Breast epithelium (tissue), 4 donors: ENCODE measurements at regions not wholly inside any gene's neighbourhood (a gene's known extent, or its start where the extent isn't known, plus 50 kb on each side); places are given as distances from the start of the nearest gene placed in this dataset.

ENCODE experiments used
- DNase-seq, 2 donors: peaks; one replicate each; pipeline ENCODE4 v3.0.0-alpha.2; 2019; ENCODE audit warnings: low spot score in 2 of 2
- H3K27ac ChIP-seq, 2 donors: fragments of 200-600 bp; sonication (generic) in 1 of 2; one replicate each; pipeline ENCODE4 v1.5.1; 2016 to 2019; ENCODE audit warnings: mild to moderate bottlenecking in 1 of 2
- H3K27me3 ChIP-seq, 2 donors: fragments of 200-600 bp; sonication (generic) in 1 of 2; one replicate each; pipeline versions ENCODE4 v1.5.1 to v1.6.0; 2017 to 2019; ENCODE audit warnings: control low read depth in 1 of 2, mild to moderate bottlenecking in 1 of 2
- H3K36me3 ChIP-seq: fragments of 200-600 bp; one replicate; pipeline ENCODE4 v1.5.1; 2019
- H3K4me1 ChIP-seq, 2 donors: fragments of 200-600 bp; sonication (generic); one replicate each; pipeline ENCODE4 v1.5.1; 2016 to 2019; ENCODE audit warnings: control low read depth in 1 of 2
- H3K4me3 ChIP-seq, 3 donors: fragments of 200-600 bp; sonication (generic); 1 replicate in 2 of 3; 2 replicates in 1 of 3; pipeline ENCODE4 v1.5.1; 2016 to 2019; ENCODE audit warnings: mild to moderate bottlenecking in 3 of 3, moderate library complexity in 2 of 3
- H3K9me3 ChIP-seq, 2 donors: fragments of 200-600 bp; sonication (generic) in 1 of 2; one replicate each; pipeline ENCODE4 v1.5.1; 2016 to 2019; ENCODE audit warnings: control low read depth in 1 of 2
- CTCF ChIP-seq, 3 donors: fragments of 450-650 bp; IDR thresholded peaks; one replicate each; pipeline ENCODE4 v1.5.1; 2016 to 2017; ENCODE audit warnings: antibody characterized with exemption in 3 of 3, mild to moderate bottlenecking in 3 of 3, moderate library complexity in 3 of 3
- POLR2A ChIP-seq: fragments of 450-650 bp; IDR thresholded peaks from one replicate; pipeline ENCODE4 v1.6.1; 2016; ENCODE audit warnings: antibody characterized with exemption, mild to moderate bottlenecking, moderate library complexity
- POLR2AphosphoS5 ChIP-seq, 3 donors: sonication (generic); formaldehyde crosslinking; IDR thresholded peaks; one replicate each; pipeline ENCODE4 v1.6.1; 2017; ENCODE audit warnings: antibody characterized with exemption in 3 of 3
- intact Hi-C: fragments of 100-400 bp; cut with DNase I; formaldehyde crosslinking; loops from one replicate; pipeline ENCODE4 v1.15.1; 2023; ENCODE audit warnings: low total_unique reads

GRCh38 chr6:12221856-12222255, 68.3 kb upstream of the EDN1 start:
- no peak overlapping the region for H3K27ac ChIP-seq
- intact Hi-C loops, result no loop called here
- TF ChIP-seq POLR2A (no peak), CTCF (IDR thresholded peaks at IDR 0.05) (no peak), POLR2AphosphoS5 (IDR thresholded peaks at IDR 0.05) (no peak)
- no peaks in the 10 kb centered on the region for H3K36me3 ChIP-seq
- no peaks in the 10 kb centered on the region for H3K4me1 ChIP-seq
- no peaks in the 10 kb centered on the region for H3K27me3 ChIP-seq
- DNase-seq, result no peak
- no peak overlapping the region for H3K4me3 ChIP-seq
- H3K9me3 ChIP-seq, result peaks cover 0 to 3% of the 10 kb centered on the region in 2 donors

GRCh38 chr6:12222405-12223366, 67.5 kb upstream of the EDN1 start:
- peak overlapping the region; percentile 36 to 63 for H3K27ac ChIP-seq
- intact Hi-C loops, result no loop called here
- peaks cover 0 to 3% of the 10 kb centered on the region in 2 donors for H3K9me3 ChIP-seq
- TF ChIP-seq POLR2AphosphoS5 (IDR thresholded peaks at IDR 0.05), result no peak
- TF ChIP-seq CTCF (IDR thresholded peaks at IDR 0.05), result no peak
- no peak for TF ChIP-seq POLR2A
- H3K4me1 ChIP-seq, result no peaks in the 10 kb centered on the region
- no peak for DNase-seq
- H3K27me3 ChIP-seq, result no peaks in the 10 kb centered on the region
- H3K4me3 ChIP-seq, result no peak overlapping the region
- H3K36me3 ChIP-seq, result no peaks in the 10 kb centered on the region

- H3K27ac ChIP-seq, result peak overlapping the region in 1 of 2 donors; percentile 32
- peaks cover 0 to 3% of the 10 kb centered on the region in 2 donors for H3K9me3 ChIP-seq
- DNase-seq, result no peak
- no peak overlapping the region for H3K4me3 ChIP-seq
- intact Hi-C loops, result no loop called here
- no peaks in the 10 kb centered on the region for H3K36me3 ChIP-seq
- H3K4me1 ChIP-seq, result no peaks in the 10 kb centered on the region
- TF ChIP-seq POLR2A (no peak), POLR2AphosphoS5 (IDR thresholded peaks at IDR 0.05) (no peak), CTCF (IDR thresholded peaks at IDR 0.05) (no peak)
- H3K27me3 ChIP-seq, result no peaks in the 10 kb centered on the region
Measured at GRCh38 chr6:12223383-12223782, 66.8 kb upstream of the EDN1 start.

- no peak for DNase-seq
- Histone ChIP-seq H3K27ac (no peak overlapping the region), H3K4me3 (no peak overlapping the region), H3K27me3 (no peaks in the 10 kb centered on the region), H3K9me3 (peaks cover 0 to 3% of the 10 kb centered on the region in 2 donors), H3K4me1 (no peaks in the 10 kb centered on the region), H3K36me3 (no peaks in the 10 kb centered on the region)
- no peak for TF ChIP-seq CTCF (IDR thresholded peaks at IDR 0.05)
- TF ChIP-seq POLR2A, result no peak
- no peak for TF ChIP-seq POLR2AphosphoS5 (IDR thresholded peaks at IDR 0.05)
- intact Hi-C loops, result no loop called here
Measured at GRCh38 chr6:12224251-12224650, 65.9 kb upstream of the EDN1 start.

GRCh38 chr6:12228447-12229146, 61.6 kb upstream of the EDN1 start:
- H3K27me3 ChIP-seq, result no peaks in the 10 kb centered on the region
- no peaks in the 10 kb centered on the region for H3K36me3 ChIP-seq
- no peaks in the 10 kb centered on the region for H3K9me3 ChIP-seq
- H3K4me3 ChIP-seq, result no peak overlapping the region
- TF ChIP-seq POLR2A (no peak), POLR2AphosphoS5 (IDR thresholded peaks at IDR 0.05) (no peak), CTCF (IDR thresholded peaks at IDR 0.05) (no peak)
- no peak for DNase-seq
- intact Hi-C loops, result no loop called here
- H3K4me1 ChIP-seq, result no peaks in the 10 kb centered on the region
- no peak overlapping the region for H3K27ac ChIP-seq
